ENCODE measurements at regions not wholly inside any gene's neighbourhood (a gene's known extent, or its start where the extent isn't known, plus 50 kb on each side); places are given as distances from the start of the nearest gene placed in this dataset.

DNA sequence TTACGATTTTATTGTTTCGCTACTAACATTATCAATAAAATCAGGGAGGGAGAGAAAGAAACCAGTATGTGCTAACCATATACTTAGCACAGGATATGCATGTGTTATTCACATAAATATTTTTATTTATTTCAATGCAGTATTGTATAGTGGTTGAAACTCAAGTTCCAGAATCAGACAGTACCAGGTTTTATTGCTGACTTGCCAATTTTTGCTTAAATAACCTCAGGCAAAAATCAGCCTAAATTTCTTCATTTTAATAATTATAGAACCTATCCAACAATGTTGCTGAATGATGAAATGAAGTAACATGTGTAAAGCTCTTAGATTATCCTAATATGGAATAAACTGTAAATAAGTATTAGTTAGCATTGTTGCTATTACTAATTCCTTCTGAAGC, 61.4 kb upstream of the LRRC7 start:
- no peak for TF ChIP-seq CTCF (IDR thresholded peaks at IDR 0.05)
- no peak for TF ChIP-seq POLR2A (IDR thresholded peaks at IDR 0.05)

Data from sigmoid colon (tissue), 3 donors.